AG08395 (cell line): ENCODE measurements at regions not wholly inside any gene's neighbourhood (a gene's known extent, or its start where the extent isn't known, plus 50 kb on each side); places are given as distances from the start of the nearest gene placed in this dataset.

Experiments
- DNase-seq: peaks from one replicate; pipeline ENCODE4 v3.0.0; 2012; ENCODE audit warnings: mixed read lengths, low spot score

GRCh38 chr2:8279506-8279905, 402.4 kb upstream of the ID2 start:
- no peak for DNase-seq

- no peak for DNase-seq
Measured at GRCh38 chr2:8281234-8281633, 400.6 kb upstream of the ID2 start.

GRCh38 chr2:8281950-8282857, 399.7 kb upstream of the ID2 start:
- DNase-seq = no peak

GRCh38 chr2:8282858-8283252, 399.0 kb upstream of the ID2 start:
- DNase-seq = no peak

GRCh38 chr2:8285081-8285480, 396.8 kb upstream of the ID2 start:
- DNase-seq = no peak

GRCh38 chr2:8285898-8286297, 396.0 kb upstream of the ID2 start:
- DNase-seq = no peak

- DNase-seq = no peak
Measured at GRCh38 chr2:8288206-8288605, 393.6 kb upstream of the ID2 start.

- no peak for DNase-seq
Measured at GRCh38 chr2:8289111-8289510, 392.7 kb upstream of the ID2 start.

GRCh38 chr2:8290771-8291352, 391.0 kb upstream of the ID2 start:
- DNase-seq = no peak

GRCh38 chr2:8296306-8296705, 385.6 kb upstream of the ID2 start:
- no peak for DNase-seq

- DNase-seq = no peak
Measured at GRCh38 chr2:8297376-8298231, 384.3 kb upstream of the ID2 start.

GRCh38 chr2:8298783-8299182, 383.1 kb upstream of the ID2 start:
- no peak for DNase-seq

GRCh38 chr2:8300216-8300615, 381.6 kb upstream of the ID2 start:
- no peak for DNase-seq

GRCh38 chr2:8300905-8301304, 381.0 kb upstream of the ID2 start:
- DNase-seq = no peak

- no peak for DNase-seq
Measured at GRCh38 chr2:8303322-8303832, 378.5 kb upstream of the ID2 start.

- DNase-seq = no peak
Measured at GRCh38 chr2:8304821-8305766, 376.8 kb upstream of the ID2 start.

GRCh38 chr2:8306530-8307351, 375.1 kb upstream of the ID2 start:
- DNase-seq = no peak

- no peak for DNase-seq
Measured at GRCh38 chr2:8307606-8308180, 374.2 kb upstream of the ID2 start.

GRCh38 chr2:8309131-8309530, 372.7 kb upstream of the ID2 start:
- no peak for DNase-seq
